D341Med (cell line): ENCODE measurements at regions not wholly inside any gene's neighbourhood (a gene's known extent, or its start where the extent isn't known, plus 50 kb on each side); places are given as distances from the start of the nearest gene placed in this dataset.
"Not testable (repeated sequence)": the region's sequence is repeated elsewhere in the genome, so short reads cannot be mapped to it uniquely, and the experiment has no call there.

Experiments
- DNase-seq: peaks from one replicate; pipeline ENCODE4 v3.0.0; 2012; ENCODE audit warnings: low spot score

DNA sequence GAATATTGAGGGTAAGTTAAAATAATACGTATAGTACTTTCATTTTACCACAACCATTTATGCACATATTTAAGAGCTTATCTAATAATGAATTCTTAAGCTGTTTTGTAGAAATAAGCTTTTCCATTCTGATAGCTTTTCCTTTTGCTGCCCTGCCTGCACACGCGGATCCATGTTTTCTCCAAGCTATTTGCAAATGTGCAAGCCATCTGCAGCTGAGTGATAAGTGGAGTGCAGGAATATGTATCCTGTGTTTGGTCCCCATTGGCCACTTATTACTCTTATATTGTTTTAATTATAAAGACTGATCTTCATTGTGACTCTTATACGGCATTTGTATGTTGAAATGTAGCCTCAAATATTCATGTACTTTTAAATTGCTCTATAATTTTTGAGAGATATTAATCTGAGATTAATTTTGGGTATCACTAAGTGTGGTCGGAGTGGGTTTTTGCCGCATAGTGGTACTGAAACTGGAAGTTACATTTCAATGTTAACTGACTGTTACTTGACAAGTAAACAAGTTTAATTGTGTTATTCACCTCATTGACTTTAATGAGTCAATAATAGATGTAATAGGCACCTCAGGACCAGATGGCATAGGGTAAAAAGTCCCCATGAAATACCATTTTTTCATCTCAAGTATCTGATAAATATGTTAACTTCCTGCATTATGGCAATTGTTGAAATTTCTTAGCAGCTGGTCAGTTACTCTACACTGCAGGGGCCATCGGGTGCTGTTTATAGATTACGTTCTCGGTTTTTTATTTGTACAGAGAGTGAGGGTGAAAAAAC lies 1567.4 kb downstream of the EFNB2 start:
- no peak for DNase-seq

DNA sequence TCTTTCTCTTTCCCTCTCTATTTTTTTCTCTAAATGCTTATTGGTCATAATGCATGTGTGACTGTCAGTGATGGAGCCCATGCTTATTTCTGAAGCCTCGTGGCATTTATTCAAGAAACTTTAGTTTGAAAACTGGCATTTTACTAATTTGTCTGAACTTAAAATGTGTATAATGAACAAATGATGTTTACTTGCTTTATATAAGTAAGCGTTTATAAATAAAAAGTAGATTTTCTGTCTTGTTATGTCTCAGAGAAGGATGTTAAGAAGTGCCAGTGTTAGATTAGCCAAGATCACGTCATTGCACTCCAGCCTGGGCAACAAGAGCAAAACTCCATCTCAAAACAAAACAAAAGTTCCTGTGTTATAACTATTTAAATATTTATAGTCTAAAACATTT lies 1568.1 kb downstream of the EFNB2 start:
- DNase-seq: no peak

DNA sequence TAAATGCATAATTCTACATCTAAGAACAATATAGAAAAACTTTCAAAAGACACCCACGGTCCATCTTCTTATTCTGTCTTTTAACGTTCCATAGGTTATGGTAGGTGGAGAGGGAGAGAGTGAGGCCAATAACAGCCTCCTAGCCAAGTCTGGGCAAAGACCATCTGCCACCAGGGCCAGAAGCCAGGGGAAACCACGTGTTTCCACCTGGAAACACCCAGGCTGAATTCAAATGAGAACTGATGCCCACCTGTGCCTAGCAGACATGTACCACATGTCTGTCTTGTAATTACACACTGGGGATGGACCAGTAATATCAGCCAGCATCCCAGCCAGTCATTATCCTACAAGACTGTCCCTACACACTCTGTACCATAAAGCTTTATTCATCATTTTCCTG lies 1573.1 kb downstream of the EFNB2 start:
- DNase-seq: no peak

DNA sequence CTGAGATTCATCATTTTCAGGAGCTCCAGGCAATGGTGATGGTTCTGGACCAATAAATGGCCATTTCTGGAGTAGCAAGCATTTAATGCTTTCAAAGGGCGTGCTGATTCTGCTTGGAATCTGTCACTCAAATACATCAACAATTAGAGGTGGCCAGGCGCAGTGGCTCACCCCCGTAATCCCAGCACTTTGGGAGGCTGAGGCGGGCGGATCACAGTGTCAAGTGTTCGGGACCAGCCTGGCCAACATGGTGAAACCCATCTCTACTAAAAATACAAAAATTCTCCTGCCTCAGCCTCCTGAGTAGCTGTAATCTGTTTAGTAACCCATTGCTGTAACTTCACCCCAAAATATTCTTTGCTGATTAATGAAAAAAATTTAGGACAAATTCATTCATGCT lies 1574.2 kb downstream of the EFNB2 start:
- DNase-seq: no peak

DNA sequence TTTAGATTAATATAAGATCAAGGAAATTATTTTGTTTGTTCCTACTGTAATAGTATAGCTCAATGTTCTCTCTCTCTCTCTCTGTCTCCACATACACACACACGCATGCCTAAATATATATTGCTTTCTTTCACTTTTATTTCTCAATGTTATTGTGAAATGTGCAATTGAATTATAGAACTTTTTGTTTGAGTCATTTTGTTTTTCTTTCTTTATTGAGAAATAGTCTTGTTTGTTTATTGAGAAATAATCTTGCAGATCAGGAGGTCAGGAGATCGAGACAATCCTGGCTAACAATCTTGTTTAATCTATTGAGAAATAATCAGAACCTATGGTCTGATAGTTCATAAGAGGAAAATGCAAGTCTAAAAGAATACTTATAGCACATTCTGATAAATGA lies 1581.3 kb downstream of the EFNB2 start:
- no peak for DNase-seq

DNA sequence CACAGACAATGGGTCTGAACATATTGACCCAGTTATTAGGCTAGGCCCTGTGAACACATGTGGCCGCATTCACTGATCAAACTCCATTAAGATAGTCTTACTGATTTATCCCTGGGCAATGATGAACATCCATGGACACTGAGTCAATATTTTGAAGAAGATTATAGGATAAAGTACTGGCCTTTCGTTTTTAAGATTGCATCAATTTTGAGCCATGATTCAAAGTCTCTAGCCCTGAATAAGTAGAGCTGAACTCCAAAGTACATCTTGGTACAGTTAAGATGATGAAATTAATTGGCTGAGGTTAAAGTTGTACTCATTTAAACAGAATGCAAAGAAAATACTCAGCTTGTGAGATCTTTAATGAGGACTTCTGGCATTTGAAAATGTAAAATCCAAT lies 1581.9 kb downstream of the EFNB2 start:
- DNase-seq: no peak

DNA sequence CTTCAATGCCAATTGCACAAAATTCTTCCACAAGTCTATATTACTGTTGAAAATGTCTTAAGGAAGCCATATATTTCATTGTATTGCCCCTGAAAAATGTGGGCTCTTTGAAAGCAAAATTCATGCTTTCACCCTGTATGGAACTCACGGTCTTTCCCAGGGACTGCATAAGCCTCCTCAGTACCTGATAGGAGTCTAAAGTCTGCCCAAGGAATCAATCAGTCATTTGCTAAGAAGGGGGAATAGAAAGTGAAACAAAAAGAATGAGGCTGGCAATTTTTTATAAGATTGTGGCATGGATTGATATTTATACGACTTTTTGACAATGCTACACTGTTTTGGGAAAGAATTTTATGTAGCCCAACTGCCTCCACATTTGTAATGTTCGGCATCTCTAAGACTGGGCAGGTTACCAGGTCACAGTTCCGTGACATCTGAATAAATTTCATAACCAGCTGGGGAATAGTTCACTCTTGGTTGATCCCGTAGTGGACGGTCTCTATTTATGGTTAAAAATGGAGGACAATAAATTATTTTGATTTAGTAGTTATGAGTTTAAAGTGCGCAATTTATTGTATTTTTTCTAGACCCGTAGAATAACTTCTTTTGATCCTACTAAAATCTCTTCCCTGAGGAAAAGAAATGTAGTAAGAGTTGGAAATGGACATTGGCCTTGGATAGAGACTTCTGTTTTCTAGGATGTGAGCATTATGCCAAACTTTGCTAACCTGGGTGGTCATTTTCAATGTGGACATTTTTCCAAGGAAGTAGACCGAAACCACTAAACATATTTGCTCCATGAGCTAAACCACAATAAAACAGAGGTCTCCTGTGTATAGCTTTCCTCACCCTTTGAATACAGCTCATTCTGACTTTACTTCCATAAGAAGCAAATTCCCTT lies 1585.4 kb downstream of the EFNB2 start:
- DNase-seq: no peak

DNA sequence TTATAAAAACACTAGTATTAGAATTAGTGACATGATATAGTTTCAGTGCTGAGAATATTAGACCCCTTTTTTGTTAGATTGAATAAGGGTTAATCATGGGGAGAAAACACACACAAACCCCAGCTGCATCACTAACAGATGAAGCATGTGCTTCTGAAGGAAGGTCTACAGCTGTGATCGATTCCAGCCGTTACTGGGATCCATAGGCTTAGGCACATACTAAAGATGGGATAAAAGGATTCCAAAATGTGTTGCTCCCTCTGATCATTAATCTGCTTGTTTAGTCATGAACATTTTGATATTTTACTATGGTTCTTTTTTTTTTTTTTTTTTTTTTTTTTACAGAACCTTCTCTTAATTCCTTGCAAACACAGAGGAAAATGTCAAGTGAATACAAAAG lies 1591.3 kb downstream of the EFNB2 start:
- no peak for DNase-seq

DNA sequence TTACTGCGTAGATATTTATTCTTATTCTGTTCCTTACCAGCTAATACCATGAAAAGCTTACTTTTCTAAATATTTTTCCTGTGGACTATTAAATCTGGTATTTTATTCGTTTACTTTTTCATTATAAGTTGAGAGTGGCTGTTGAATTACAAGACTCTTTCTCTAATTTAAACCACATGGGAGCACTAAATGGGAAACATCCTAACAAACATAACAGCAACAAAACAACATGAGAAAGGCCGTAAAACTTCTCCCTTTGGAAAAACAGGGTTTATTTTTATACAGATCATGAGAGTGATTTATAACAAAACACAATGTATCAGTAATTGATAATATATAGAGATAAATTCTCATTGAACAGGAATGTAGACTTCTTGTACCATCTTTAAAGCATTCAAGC lies 1592.1 kb downstream of the EFNB2 start:
- DNase-seq: no peak

DNA sequence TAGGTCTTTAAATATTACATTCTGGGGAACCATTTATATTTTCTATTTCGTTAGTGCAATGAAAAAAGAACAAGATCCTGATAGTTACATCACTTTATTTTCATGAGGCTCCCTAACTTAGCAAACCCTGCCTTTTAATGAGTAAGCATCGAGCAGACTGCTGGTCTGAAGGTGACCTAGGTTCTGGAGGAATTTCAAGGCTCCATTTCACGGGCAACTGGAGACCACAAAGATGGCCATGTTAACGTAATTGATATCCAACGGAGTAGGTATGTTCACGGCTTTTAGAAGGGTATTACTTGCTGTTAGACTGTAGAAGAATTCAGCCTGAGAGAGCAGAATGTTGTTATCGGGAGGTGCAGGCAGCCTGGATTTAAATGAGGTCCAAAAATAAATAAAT lies 1597.6 kb downstream of the EFNB2 start:
- no peak for DNase-seq

DNA sequence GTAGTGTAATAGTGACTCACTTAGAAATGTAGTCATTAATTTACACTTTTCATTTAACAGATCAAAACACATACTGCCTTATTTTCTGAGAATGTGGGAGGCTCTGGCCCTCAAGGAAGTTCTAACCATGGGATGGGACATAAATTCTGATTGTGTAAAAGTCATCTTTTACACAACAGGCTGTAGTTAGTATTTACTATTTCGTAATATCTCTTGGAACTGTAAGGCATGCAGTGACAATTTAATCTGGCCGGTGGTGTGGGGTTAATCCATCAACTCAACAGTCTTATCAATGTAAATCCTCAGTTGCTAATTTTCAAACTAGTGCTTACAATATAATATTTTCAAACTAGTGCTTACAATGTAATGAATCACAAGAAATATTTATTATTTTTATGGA lies 1599.2 kb downstream of the EFNB2 start:
- no peak for DNase-seq

DNA sequence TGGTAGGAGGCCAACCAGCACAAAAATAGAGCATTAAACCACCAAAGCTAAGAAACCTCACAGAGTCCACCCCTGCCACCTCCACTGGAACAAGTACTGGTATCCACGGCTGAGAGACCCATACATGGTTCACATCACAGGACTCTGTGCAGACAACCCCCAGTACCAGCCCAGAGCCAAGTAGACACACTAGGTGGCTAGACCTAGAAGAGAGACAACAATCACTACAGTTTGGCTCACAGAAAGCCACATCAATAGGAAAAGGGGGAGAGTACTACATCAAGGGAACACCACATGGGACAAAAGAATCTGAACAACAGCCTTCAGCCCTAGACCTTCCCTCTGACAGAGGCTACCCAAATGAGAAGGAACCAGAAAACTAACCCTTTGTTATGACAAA lies 1614.9 kb downstream of the EFNB2 start:
- DNase-seq: not testable (repeated sequence)

DNA sequence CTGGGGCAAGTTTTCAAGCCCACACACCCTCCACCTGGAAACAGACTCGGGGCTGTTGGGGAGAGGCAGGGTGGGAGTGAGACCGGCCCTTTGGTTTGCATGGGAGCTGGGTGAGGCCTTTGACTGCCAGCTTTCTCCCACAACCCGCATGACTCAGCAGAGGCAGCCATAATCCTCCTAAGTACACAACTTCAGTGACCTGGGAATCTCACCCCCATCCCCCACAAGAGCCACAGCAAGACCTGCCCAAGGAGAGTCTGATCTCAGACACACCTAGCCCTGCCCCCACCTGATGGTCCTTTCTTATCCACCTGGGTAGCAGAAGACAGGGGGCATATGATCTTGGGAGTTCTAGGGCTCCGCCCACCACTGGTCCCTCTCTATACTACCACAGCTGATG lies 1615.4 kb downstream of the EFNB2 start:
- DNase-seq: no peak

DNA sequence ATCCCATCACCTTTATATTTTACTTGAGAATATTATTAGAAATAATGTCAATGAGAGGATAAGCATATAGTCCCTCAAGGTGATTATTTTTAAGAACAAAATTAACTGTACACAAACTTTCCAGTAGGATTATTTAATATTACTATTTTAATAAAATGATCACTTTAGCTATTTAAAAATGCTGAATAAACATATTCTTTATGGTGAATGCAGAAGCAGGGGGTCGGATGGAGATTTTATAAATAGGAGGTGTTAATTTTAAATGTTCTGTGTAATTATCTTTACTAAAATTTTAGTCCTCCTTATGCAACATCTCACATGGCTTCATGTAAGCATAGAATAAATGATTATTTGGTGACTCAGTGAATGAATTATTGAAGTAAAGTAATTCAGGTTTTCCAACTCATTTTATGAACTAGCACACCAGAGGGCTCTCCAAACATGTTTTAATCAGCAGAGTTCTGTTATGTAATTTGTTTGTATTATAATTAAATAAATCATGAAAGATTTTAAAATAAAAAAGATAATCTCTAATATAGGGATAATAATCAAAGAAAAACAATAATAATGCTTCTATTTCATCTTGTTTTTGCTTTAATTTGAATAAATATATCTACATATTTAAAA lies 1635.2 kb downstream of the EFNB2 start:
- DNase-seq: no peak

DNA sequence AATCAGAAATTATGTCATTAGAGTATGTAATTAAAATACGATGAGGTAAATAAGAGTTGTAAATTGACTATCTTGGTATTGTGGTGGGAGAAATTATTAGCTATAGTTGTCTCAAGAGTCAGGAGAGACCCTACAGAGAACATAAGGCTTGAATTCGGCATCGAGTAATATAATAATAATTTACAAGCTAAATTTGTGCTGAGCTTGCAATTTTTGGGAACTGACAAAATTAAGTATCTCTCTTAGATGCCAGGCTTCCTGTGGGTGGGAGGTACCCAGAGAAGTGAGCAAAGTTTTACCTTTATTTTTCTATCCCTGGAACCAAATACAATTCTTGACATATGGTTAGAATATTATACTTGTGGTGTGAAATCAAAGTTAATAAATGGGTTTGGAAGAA lies 1637.0 kb downstream of the EFNB2 start:
- DNase-seq: no peak

DNA sequence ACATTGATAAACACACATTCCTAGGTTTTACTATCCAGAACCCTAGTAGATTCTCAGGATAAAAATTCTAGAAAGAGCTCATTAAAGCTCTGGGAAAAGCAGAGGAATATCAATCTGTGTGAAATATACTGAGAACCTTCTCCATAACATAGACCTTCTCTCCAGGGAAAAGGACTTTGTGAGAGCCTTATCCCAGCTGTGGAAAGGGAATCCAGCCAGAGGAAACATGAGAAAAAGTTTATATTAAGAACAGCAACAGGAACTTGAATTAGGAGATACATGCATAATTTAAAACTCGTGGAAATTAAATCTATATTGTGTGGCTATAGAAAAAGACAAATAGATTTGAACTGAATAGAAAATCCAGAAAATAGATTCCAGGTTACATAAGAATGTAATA lies 1639.9 kb downstream of the EFNB2 start:
- no peak for DNase-seq

DNA sequence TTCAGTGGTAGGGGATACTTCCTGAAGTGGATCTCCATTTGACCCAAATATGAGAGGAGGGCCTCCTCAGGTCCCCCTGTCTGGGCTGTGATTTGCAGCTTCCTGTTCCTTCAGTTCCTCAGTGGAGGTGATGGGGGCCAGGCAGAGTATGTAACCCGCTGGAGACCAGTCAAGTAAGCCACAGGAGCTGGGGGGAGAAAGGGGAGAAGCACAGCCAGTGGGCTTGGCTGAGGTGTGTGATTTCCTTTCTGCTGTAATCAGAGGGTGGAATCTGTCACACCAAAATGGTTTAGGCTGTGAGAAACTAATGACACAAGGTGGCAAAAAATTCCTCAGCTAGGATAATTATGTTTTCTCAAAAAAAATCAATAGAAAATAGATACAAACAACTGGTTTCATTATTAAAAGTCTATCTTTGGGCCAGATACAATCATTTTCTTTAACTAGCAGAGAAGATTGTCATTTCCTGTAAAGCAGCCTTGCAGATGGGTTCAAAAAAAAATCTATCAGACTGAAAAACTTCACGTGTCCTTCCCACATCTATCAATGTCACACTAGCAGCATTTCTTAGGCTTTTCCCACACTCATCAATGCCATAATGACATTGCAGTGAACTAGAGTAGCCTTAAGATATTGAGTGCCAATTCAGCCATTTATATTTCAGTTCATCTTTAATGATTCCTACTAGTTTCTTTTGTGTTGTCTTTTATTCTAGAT lies 1660.3 kb downstream of the EFNB2 start:
- DNase-seq: no peak

DNA sequence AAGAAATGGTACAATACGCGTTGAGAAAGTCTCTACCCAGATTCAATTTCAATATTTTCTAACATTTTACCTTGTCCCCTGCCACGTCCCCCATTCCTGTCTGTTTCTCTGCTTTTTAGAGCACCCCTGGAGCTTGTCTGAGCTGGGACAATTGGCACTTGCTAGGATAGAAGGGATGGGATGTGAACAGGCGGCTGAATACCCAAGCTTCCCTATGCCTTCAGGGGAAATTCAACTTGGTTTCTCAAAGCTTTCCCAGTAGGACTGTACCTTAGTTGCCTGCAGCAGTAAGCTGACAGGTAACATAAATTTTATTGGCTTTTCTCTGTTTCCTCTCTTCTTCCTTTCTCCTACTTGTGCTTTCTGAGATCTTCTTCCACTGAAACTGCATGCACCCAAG lies 1663.3 kb downstream of the EFNB2 start:
- no peak for DNase-seq

DNA sequence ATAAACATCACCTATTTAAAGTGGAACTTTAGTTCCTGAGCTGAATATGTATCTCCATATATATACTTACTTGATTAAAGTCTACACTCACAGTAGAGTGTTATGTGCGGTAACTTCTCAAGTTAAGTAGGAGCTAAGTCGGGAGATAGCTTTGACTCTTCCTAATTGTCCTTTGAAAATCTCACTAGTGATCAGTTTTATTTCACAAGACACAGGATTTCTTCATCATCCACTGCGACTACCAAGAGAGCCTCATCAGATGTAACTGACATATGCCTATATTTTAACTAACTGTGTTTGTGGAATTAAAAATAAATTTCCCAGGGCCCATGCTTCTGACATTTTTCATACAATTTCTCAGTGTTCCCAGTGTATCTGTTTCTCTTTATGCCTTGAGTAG lies 1664.0 kb downstream of the EFNB2 start:
- no peak for DNase-seq

DNA sequence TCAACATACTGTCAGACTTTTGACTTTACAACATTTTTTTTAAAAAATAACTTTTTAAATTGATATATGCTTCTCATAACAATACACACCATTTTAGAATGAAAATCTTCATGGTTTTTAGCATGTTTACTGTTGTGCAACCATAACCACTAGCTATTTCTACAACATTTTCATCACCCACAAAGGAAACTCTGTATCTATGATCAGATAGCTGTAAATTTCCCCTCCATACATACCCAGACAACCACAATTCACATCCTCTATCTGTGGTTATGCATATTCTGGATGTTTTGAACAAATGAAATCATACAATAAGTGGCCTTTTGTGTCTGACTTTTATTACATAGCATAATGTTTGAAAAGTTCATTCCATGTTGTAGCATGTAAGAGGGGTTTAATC lies 1666.0 kb downstream of the EFNB2 start:
- no peak for DNase-seq

DNA sequence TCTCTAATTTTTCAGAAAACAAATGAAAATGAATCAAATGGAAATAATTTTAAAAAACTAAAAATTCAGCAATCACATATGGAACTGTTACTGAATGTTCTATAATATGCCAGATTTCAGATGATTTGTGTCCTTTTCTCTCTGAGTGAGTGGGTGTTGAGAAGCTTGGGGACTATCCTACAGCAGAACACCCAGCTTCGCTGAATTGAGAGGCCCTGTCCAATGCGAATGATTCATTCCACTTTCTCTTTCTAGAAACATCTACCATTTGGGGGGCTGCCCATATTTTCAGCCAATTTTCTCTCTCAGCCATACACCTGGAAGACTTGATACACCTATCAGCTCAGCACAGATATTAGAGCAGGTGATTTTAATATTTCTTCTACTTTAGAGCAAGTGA lies 1666.7 kb downstream of the EFNB2 start:
- no peak for DNase-seq

DNA sequence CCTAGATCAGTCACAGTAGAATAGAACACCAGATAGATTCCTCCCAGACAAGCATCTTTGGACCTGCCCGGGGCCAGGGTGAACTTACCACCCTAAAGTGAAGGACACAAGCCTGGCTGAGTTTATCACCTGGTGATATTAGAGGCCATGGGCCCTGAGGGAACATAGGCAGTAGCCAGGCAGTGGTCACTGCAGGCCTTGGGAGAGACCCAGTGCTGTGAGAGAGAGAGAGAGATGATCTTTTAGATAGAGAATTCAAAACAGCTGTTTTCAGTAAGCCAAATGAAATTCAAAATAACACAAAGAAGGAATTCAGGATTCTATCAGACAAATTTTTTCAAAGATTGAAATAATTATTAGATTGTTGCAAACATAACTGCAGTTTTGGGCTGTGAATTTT lies 1679.9 kb downstream of the EFNB2 start:
- DNase-seq: no peak
